HepG2 (cell line): ENCODE measurements at regions not wholly inside any gene's neighbourhood (a gene's known extent, or its start where the extent isn't known, plus 50 kb on each side); places are given as distances from the start of the nearest gene placed in this dataset.
A peak's percentile ranks its signal among the peaks of the same experiment; 100 is the strongest.
"Not testable (repeated sequence)": the region's sequence is repeated elsewhere in the genome, so short reads cannot be mapped to it uniquely, and the experiment has no call there.

Source experiments
- ATAC-seq: fragments of 200-7000 bp; cut with Tn5 transposase; 3 replicates; pipeline ENCODE4 v1.9.1; 2020; ENCODE audit warnings: mild to moderate bottlenecking, moderate library complexity
- BruUV-seq: library from RNA; stranded (reverse); fragments of 400-500 nt; replicated peaks from 2 replicates; lab custom pipeline; 2021; lab: Mats Ljungman, UMichigan
- CTCF ChIA-PET: fragments of 300-600 bp; formaldehyde crosslinking; extraction: SDS; loops from one replicate; lab custom pipeline; 2021; ENCODE audit warnings: low total read pairs, inconsistent platforms, low intra/inter-chr PET ratio; lab: Yijun Ruan, JAX
- POLR2A ChIA-PET: fragments of 350-600 bp; sonication (Branson Sonifier 250); formaldehyde crosslinking; loops from one replicate; lab custom pipeline; 2020; ENCODE audit warnings: antibody characterized with exemption, inconsistent platforms; lab: Yijun Ruan, JAX
- DNase-seq: peaks from one replicate; pipeline ENCODE4 v3.0.0-alpha.2; 2015; ENCODE audit warnings: low spot score
- FAIRE-seq: peaks from 3 replicates; lab custom pipeline; 2011; peaks lifted over from hg19 to GRCh38; lab: Jason Lieb, UNC
- H2AFZ ChIP-seq: one replicate; pipeline ENCODE4 v1.6.1; 2011; ENCODE audit warnings: low read length, inconsistent platforms
- H3K27ac ChIP-seq: fragments of 300-600 bp; 3 replicates; pipeline ENCODE4 v1.8.0; 2011; ENCODE audit warnings: mixed run types, mild to moderate bottlenecking, mixed read lengths, low read length, inconsistent platforms; ENCODE audit not compliant: insufficient read depth; ENCODE audit errors: extremely low read length
- H3K27me3 ChIP-seq, 2 experiments: fragments of 200-600 bp in 1 of 2; 2 replicates in 1 of 2; 3 replicates in 1 of 2; pipeline versions ENCODE4 v1.6.0 to v1.8.0; 2011; ENCODE audit warnings: low read length in 2 of 2, mild to moderate bottlenecking in 2 of 2, moderate library complexity in 2 of 2, inconsistent platforms in 1 of 2; ENCODE audit not compliant: insufficient read depth in 2 of 2, control insufficient read depth in 1 of 2
- H3K36me3 ChIP-seq, 2 experiments: fragments of 200-600 bp in 1 of 2; replicated peaks in 1 of 2; 2 replicates in 1 of 2; 3 replicates in 1 of 2; pipeline versions ENCODE4 v1.5.1 to v1.8.0; 2011; ENCODE audit warnings: low read length in 2 of 2, inconsistent platforms in 1 of 2; ENCODE audit not compliant: insufficient read depth in 2 of 2, control insufficient read depth in 1 of 2
- H3K4me1 ChIP-seq: 2 replicates; pipeline ENCODE4 v1.5.1; 2012; ENCODE audit warnings: low read length, inconsistent platforms; ENCODE audit not compliant: insufficient read depth
- H3K4me2 ChIP-seq: 2 replicates; pipeline ENCODE4 v1.6.0; 2011; ENCODE audit warnings: low read depth, low read length, inconsistent platforms
- H3K4me3 ChIP-seq, 3 experiments: fragments of 200-600 bp in 1 of 3; sonication (generic), shearing (Covaris generic) in 1 of 3; replicated peaks in 1 of 3; 2 replicates each; pipeline ENCODE4 v1.5.1; 2011 to 2016; ENCODE audit warnings: low read length in 3 of 3, inconsistent platforms in 2 of 3, low read depth in 2 of 3, mild to moderate bottlenecking in 2 of 3, control low read depth in 1 of 3, mixed read lengths in 1 of 3; ENCODE audit not compliant: insufficient read depth in 1 of 3
- H3K79me2 ChIP-seq: one replicate; pipeline ENCODE4 v1.6.1; 2011; ENCODE audit warnings: low read length, inconsistent platforms; ENCODE audit not compliant: insufficient read depth
- H3K9ac ChIP-seq: 2 replicates; pipeline ENCODE4 v1.6.0; 2011; ENCODE audit warnings: mild to moderate bottlenecking, low read depth, low read length, inconsistent platforms; ENCODE audit not compliant: insufficient read depth
- H3K9me3 ChIP-seq: 2 replicates; pipeline ENCODE4 v1.5.1; 2012; ENCODE audit warnings: mild to moderate bottlenecking, low read length
- H4K20me1 ChIP-seq: 2 replicates; pipeline ENCODE4 v1.6.0; 2011; ENCODE audit warnings: inconsistent platforms, mild to moderate bottlenecking, low read length, moderate library complexity; ENCODE audit not compliant: insufficient read depth
- CEBPB ChIP-seq: IDR thresholded peaks from 2 replicates; pipeline ENCODE4 v1.6.1; 2011; ENCODE audit warnings: low read depth, low read length, improper control_type of control experiment, borderline replicate concordance
- CERS6 ChIP-seq: sonication (generic); formaldehyde crosslinking; IDR thresholded peaks from 2 replicates; pipeline ENCODE4 v1.5.0; 2020; ENCODE audit warnings: missing genetic modification reagents
- GZF1 ChIP-seq: sonication (generic); formaldehyde crosslinking; IDR thresholded peaks from 2 replicates; pipeline ENCODE4 v1.5.1; 2020; ENCODE audit warnings: mild to moderate bottlenecking, missing genetic modification reagents
- MTF2 ChIP-seq: sonication (generic); formaldehyde crosslinking; IDR thresholded peaks from 2 replicates; pipeline ENCODE4 v1.5.0; 2020; ENCODE audit warnings: missing genetic modification reagents, borderline replicate concordance
- WGBS: methylation state at CpG from one replicate; pipeline ENCODE4 v1.1.6; 2017; ENCODE audit warnings: low lambda C conversion rate; 5-methylcytosine and 5-hydroxymethylcytosine counted together
- in situ Hi-C: cut with HindIII; loops from 2 replicates; pipeline ENCODE4 v1.10.0; 2017; ENCODE audit warnings: low pct_unique_long_range_greater_than_20kb; ENCODE audit not compliant: extremely low pct_ligation_motif_present
- intact Hi-C: fragments of 100-400 bp; cut with micrococcal nuclease; formaldehyde crosslinking; loops from one replicate; pipeline ENCODE4 v1.10.0; 2022; ENCODE audit not compliant: unreplicated experiment

- TF ChIP-seq CERS6 (no peak), GZF1 (CRISPR knock-in tag) (no peak)
Observed at GRCh38 chr6:118372413-118372812, 175.7 kb upstream of the PLN start (continued).

GRCh38 chr6:118377711-118378414 lies 170.2 kb upstream of the PLN start:
- intact Hi-C loops: no loop called here
- TF ChIP-seq MTF2 (CRISPR knock-in tag) (no peak), CEBPB (peak; percentile 85)
- no peak for FAIRE-seq

GRCh38 chr6:118380620-118381019 lies 167.5 kb upstream of the PLN start:
- H2AFZ ChIP-seq, H3K79me2 ChIP-seq, H3K4me1 ChIP-seq, FAIRE-seq, DNase-seq, H3K4me2 ChIP-seq, H3K27ac ChIP-seq, H3K27me3 ChIP-seq, H3K36me3 ChIP-seq, H3K9ac ChIP-seq, intact Hi-C loops, BruUV-seq, POLR2A ChIA-PET, ATAC-seq, H3K9me3 ChIP-seq, H4K20me1 ChIP-seq, CTCF ChIA-PET, in situ Hi-C loops, H3K4me3 ChIP-seq: not testable (repeated sequence)
- WGBS: 80% methylated on average over 3 of the region's 3 CpGs

More at GRCh38 chr6:118377711-118378414, 170.2 kb upstream of the PLN start:
- CTCF ChIA-PET: no interaction called here
- in situ Hi-C loops: no loop called here
- 74% methylated on average over 15 of the region's 15 CpGs for WGBS
- no peaks in the 10 kb centered on the region for H3K9me3 ChIP-seq
- no peaks in the 10 kb centered on the region for H3K4me1 ChIP-seq
- H4K20me1 ChIP-seq: no peaks in the 10 kb centered on the region
- H3K79me2 ChIP-seq: no peaks in the 10 kb centered on the region
- H2AFZ ChIP-seq: no peak overlapping the region
- POLR2A ChIA-PET: no interaction called here
- no peak overlapping the region for H3K4me2 ChIP-seq
- no peak for ATAC-seq
- H3K4me3 ChIP-seq: no peak overlapping the region
- H3K36me3 ChIP-seq: no peaks in the 10 kb centered on the region
- no TSS peak for BruUV-seq
- H3K27me3 ChIP-seq: no peaks in the 10 kb centered on the region
- no peak for DNase-seq
- H3K27ac ChIP-seq: no peak overlapping the region
- no peak overlapping the region for H3K9ac ChIP-seq
